ENCODE measurements at regions not wholly inside any gene's neighbourhood (a gene's known extent, or its start where the extent isn't known, plus 50 kb on each side); places are given as distances from the start of the nearest gene placed in this dataset.
A peak's percentile ranks its signal among the peaks of the same experiment; 100 is the strongest.
"Not testable (repeated sequence)": the region's sequence is repeated elsewhere in the genome, so short reads cannot be mapped to it uniquely, and the experiment has no call there.

DNA sequence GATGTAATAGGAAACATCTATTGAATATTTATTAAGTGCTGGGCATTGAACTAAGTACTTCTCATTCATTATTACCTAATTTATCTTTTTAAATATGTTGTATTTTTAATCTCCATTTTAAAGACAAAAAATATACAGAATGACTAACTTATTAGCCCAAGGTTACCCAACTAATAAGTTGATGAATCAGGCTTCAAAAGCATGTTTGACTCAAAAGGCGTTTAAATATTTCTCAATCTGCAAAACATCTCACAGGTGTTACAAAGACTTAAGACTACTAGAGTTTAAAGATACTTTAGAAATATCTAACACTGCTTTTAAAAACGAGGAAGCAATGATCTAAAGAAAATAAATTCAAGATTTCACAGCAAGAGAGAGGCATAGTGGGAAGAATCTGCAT is 457.4 kb upstream of the DCN start:
- DNase-seq = no peak

DNA sequence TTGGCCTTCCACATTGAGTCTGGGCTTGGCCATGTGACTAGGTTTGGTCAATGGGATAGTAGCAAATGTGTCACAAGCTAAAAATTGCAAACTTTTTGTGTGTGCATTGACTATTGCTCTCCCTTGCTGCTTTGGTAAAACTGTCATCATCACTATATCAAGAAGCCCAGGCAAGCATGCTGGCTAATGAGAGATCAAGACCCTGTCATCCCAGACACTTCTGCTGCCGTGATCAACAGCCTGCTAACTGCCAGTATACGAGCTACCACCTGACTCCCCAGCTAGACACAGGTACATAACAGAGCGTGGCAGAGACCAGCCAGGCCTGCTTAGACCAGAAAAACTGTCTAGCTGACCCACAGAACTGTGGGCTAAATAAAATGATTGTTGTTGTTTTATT is 456.7 kb upstream of the DCN start:
- DNase-seq = no peak

DNA sequence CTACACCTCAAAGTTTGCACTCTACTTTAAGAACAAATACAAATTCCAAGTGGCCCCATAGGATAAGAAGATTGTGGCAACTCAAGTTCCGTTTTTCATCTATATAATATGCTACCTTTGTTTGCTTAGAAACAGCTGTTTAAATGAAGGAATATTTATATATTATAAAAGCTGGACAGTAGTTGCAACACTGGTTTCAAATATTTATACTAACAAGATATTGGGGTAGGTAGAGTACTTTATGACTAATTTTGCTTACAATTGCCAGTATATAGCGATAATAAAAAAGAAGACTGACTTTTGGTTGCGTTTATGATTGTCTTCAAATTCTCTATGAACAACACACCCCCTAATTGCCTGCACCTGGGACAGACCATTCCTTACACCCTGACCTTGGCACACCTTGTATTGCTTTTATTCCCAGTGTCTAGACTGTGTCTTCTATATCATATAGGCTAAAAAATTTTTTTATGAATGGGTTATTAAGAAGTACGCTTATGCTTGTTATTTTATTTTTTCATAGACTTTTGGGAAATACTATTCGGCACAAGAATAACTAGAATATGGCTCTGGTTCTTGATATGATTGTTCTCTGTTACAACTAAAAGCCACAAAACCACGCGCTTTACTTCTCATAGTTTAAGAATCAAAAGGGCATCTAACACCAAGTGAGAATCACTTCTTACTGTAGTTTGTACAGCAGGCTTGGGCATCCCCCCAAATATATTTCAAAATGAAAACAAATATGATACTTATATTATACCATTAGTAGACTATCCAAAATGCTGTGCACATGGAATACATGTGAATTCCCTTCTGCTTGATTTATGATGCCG is 455.4 kb upstream of the DCN start:
- DNase-seq = no peak

DNA sequence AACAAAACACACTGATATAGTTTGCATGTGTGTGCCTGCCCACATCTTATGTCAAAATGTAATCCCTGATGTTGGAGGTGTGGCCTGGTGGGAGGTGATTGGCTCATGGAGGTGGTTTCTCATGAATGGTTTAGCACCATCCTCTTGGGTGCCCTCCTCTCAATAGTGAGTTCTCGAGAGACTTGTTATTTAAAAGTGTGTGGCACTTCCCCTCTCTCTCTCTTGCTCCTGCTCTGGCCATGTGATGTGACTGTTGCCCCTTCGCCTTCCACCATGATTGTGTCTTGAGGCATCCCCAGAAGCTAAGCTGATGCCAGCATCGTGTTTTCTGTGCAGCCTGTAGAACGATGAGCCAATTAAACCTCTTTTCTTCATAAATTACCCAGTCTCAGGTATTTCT is 454.1 kb upstream of the DCN start:
- no peak for DNase-seq

DNA sequence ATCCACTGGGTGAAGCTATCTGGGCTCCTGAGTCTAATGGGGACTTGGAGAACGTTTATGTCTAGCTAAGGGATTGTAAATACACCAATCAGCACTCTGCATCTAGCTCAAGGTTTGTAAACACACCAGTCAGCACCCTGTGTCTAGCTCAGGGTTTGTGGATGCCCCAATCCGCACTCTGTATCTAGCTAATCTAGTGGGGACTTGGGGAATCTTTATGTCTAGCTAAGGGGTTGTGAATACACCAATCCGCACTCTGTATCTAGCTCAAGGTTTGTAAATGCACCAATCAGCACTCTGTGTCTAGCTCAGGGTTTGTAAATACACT is 451.7 kb upstream of the DCN start:
- not testable (repeated sequence) for DNase-seq

DNA sequence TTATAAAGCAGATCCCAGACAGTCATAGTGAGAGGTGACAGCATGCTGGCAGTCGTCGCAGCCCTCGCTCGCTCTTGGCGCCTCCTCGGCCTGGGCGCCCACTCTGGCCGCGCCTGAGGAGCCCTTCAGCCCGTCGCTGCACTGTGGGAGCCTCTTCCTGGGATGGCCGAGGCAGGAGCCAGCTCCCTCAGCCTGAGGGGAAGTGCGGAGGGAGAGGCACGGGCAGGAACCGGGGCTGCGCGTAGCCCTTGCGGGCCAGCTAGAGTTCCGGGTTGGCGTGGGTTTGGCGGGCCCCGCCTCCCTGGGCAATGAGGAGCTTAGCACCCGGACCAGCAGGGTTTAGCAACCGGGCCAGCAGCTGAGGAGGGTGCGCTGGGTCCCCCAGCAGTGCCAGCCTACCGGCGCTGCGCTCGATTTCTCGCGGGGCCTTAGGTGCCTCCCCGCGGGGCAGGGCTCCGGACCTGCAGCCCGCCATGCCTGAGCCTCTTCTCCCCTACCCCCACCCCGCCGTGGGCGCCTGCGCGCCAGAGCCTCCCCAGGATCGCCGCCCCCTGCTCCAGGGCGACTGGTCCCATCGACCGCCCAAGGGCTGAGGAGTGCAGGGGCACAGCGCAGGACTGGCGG is 451.2 kb upstream of the DCN start:
- DNase-seq = no peak

DNA sequence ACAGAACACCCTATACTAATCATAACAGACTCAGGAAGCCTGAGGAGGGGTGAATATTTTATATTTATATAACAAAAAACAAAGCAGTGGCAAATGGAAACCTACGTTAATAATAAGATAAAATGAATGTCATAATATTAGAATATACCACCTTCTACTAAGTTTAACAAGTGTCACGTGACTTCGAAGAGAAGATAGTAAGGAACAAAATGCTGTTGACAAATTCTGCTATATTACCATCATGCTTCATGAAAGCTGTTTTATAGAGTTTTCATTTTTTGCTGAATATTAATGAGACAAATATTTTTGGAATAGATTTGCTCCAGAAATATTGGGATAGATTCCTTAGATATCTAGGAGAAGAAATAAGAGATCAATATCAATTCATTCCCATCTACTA is 450.6 kb upstream of the DCN start:
- DNase-seq = no peak

DNA sequence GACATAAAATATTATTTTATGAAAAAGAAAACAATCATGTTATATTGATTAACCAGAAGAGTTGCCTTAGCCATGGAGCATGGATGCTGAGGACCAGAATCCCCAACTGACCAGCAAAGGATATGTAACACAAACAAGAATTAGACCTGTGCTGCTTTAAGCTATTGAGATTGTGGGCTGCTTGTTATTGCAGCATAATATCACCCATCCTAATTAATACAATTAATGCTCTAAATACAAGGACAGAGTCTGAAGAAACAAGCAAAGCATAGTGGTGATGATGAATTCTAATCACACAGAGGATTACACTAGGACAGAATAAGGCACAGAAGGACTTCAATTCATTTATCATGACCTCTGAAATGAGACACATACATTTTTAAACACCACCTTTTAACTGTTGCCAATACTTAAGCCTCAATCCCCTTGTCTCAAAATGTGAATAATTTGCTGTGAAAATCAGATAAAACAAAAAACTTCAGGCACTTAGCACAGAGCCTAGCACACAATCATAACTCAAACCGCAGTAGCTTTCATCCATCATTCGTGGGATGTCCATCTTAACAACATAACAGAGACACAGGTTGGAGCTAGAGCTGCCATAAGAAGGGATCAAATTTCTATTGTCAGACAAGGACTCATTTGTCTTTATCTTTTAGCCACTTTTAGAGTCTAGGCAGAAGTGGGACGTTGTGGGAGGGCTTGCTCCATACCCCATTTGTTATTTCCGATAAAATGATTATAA is 449.6 kb upstream of the DCN start:
- no peak for DNase-seq

DNA sequence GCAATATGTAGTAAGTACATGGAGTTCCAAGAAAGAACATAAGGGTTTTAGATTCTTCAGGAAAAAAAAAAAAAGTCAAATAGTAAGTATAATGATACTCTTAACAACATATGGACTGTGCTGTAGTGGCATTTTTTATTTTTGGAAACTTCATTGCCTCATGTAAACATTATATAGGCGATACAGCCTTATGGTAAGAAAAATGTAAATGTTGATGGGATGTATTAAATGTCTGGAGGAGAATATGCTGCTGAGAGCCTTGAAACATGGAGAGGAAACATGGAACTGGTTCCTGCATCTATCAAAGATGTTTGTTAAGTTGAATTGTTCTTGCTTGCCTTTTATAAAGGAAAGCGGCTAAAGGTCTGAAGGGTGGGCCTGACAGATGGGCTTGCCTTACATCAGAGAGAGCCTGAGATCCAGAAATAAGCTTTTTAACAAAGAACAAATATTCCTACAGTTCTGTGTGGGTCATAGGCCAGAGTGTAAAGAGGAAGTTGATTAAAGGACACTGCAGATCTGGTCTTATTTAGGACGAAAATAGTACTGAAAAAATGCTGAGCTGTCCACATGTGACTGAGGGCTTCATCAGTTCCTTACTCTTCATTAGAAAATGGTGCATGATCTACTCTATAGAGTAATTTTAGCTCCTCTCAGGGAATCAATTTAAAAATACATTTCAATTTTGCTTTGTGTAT is 448.1 kb upstream of the DCN start:
- peak; percentile 49 for DNase-seq

DNA sequence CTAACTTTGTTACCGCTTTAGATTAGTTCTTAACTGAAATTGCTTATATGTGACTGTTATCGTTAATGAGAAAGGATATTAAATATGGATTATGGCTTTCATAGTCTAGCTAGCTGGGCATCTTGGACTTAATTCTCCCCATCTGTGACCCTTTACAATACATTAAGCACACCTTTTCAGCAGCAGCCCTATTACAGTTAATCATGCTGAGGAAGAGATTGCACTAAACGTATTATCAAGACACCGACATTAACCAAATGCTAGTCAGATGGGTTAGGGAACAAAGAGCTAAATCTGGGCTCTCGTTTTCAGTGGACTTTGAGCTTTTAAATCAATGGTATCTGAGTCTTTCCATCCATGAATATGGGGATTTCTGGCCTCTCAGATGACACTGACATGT is 447.5 kb upstream of the DCN start:
- peak; percentile 92 for DNase-seq

DNA sequence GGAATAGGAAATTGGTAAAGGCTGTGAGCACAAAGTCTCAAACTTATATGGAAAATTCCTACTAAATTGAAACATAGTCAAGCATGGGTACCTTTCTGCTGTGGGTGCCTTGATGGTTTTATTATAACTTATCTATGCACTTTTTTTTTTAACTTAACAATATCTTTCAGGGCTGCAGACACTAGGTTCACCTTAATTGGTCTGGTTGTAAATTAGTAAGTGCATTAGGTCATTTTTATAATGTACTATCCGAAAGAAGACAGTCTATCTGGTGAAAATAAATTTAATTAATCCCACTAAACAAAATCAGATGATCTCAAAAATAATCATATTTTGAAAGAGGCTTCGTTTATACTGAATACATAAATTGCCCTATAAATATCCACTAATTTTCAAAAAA is 446.8 kb upstream of the DCN start:
- DNase-seq = no peak

DNA sequence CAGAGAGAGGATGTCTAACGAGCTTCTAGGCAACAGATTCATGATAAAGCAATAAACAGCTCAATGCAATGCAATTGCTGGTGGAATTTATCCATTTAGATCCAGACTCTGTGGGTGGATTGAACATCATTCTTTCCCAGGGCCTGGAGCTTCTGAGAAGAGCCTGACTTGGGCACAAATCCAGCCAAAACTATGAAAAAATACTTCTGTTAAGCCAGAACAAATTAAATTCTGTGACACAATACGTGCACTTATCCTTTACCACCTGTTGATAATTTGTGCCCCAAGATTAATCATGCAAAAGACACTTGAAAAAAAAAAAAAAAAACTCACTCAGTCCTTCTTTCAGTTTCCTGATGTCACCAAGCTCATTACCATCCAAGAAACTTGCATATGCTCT is 446.0 kb upstream of the DCN start:
- DNase-seq = peak; percentile 63

DNA sequence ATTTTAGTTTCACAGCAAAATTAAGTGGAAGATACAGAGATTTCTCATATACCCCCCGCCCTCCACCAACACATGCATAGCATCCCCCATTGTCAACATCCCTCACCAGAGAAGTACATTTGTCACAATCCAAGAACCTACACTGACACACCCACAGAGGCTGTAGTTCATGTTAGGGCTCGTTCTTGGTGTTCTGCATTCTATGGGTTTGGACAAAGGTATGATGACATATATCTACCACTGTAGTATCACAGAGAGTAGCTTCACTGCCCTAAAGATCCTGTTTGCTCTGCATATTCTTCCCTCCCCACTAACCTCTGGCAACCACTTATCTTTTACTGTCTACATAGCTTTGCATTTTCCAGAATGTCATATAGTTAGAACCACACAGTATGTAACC is 444.6 kb upstream of the DCN start:
- DNase-seq = no peak

DNA sequence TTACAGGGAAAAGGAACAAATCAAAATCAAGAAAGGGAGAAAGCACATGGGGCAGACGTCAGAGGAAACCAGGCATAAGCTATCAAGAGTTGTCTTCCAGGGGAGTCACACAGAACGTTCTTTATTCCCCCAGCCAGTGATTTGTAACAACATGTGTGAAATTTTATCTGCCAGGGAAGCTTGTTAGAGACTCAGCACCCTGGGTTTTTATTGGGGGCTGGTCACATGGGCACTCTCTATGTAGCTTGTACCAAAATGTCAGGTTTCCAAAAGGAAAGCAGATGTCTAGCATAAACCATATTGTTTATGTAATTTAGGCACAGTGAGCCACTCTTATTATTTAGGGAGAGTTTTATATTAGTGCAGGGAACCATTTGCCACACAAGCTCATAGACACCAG is 440.4 kb upstream of the DCN start:
- DNase-seq = no peak

DNA sequence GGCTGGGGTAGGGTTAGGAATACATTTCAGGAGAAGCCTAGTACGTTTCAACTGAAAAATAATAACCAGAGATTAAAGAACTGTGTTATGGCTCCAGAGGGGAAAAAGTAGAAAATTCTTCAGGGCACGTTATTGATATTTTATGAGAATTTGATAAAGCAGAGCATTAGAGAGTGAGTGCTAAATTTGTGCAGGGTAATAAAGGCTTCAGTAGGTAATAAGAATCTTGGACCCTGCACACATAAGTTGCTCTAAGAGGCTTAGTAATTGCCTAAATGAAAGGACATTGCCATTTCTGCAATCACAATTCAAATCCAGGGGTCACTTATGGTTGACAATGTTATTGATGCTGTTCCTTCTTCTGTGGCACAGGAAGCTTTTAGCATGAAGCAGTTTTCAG is 439.4 kb upstream of the DCN start:
- DNase-seq = no peak

DNA sequence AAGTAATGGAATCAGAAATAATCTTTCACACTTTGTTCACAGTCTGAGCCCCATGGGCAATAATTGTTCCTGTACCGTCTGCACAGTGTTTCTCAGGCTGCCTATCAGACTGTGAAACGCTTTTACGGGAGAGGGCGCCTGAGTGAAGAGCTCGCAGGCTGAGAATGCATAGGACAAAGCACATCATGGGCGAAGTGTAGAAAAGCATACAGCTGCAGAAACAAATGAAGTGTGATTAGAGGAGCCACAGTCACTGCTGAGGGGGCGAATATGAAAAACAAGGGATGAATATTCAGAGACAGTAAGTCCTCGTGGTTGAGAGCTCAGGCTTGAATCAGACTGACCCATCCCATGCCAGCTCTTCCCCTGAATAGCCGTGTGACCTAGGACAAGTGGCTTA is 438.4 kb upstream of the DCN start:
- no peak for DNase-seq

DNA sequence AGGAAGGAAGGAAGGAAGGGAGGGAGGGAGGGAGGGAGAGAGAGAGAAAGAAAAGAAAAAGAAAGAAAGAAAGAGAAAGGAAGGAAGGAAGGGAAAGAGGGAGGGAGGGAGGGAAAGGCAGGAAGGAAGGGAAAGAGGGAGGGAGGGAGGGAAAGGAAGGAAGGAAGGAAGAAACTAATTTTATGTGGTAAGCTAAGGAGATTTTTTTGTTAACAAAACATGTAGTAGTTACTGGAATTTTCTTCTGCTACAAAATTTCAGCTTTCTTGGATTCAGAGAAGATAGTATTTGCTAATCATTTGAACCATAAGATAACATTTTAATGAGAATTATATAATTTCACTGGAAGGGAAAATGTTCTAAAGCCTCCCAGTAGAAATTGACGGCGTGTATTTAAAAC is 437.8 kb upstream of the DCN start:
- no peak for DNase-seq

DNA sequence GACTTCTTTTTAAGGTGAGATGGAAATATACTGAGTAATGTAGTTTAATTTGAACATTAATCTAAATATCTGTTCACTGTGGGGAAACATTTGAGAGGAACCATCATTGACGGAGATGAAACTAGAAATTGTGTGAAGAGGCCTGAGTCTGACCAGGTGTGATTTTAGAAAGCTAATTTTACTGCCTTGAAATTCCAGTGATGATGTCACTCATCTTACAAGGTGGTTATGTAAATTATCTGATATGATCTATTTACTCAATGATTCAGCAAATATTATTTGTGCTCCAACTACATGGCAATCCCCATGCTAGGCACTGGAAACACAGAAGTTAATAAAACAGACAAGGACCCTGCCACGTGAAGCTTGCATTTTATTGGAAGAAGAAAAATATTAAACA is 435.7 kb upstream of the DCN start:
- DNase-seq = no peak

DNA sequence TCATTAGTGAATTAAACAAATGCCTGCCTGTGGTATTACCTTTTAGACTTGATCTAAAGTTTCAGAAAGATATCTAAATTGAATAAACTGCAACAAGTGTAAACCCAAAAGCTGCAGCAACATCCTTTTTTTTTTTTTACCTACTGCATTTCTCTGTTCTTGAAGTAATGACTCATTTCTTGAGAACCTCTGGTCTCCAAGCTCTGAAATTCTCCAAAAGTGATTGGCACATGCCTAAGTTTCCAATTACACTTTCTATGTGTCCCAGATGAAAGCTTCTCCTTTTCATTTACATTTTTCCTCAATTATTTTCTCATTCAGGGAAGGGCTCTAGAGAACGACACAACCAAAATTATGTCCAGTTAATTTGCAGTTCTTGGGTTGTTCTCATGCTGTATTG is 435.2 kb upstream of the DCN start:
- DNase-seq = no peak

DNA sequence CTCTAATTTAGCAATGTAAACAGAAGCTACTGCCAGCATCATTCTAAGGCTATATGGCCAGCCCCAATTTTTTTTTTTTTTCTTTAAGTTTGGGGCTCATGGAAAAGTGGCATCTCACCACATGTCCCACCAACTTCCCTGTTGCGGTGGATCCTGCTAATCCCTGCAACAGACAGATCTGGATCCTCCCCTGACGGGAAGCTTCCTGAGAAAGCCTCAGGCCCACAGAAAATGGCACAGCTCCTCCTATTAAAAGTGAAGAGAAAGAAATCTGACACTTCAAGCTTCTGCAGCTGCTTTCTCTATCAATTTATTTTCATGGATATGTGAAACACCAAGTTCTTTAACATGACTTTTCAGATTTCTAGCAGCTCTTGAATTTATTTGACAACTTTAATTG is 433.8 kb upstream of the DCN start:
- no peak for DNase-seq

DNA sequence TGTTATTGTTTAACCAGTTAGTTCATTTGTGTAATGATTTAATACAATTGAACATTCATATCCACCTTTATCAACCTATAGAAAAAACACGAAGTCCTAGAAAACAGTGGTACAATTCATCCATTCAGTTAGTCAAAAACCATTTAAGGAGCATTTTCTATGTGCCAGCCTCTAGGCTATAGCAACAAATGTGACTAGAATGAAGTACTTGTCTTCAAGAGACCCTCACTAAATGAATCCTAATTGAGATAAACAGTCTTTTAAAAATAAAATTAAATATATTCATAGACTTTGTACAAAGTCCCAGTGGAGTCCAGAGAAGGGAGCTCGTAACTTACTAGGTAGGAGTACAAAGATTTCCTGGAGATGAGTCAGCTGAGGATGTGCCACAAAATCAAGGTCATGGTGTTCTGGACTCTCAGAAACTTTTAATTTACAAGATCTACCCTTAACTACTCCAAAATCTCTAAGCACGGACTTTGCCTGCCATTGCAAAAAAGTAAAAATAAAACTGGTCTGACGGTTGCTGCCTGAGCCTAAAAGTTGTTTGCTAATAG is 430.7 kb upstream of the DCN start:
- DNase-seq = no peak

DNA sequence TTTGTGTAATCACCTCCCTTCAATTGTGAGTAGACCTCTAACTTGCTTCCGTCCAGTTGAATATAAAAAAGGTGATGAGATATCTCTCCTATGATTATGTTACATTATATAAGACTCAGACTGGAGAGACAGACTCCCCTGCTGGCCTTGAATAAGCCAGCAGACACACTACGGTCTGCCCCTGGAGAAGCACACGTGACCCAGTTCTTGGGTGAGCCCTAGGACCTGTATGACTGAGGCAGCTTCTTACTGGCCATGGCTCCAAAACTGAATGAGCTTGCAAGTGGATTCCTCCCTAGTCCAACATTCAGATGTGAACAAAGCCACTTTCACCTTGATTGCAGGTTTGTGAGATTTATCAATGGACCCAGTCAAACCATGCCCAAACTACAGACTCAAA is 427.9 kb upstream of the DCN start:
- no peak for DNase-seq

DNA sequence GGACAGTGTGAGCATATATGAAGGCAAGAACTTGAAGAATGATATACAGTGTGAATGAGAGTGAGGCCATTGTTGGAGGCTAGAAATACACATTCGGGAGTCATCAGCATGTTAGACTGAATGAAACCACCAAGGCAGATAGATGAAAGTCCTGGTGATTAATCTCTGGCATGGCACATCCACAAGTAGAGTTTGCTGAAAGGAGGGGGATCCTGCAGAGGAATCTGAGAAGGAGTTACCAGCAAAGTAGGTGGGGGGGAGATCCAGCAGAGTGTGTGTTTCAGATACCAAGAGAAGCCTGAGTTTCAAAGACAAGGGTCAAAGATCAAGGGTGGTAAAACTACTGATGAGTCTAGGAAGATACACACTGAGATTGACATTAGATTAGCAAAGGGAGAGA is 426.7 kb upstream of the DCN start:
- no peak for DNase-seq

DNA sequence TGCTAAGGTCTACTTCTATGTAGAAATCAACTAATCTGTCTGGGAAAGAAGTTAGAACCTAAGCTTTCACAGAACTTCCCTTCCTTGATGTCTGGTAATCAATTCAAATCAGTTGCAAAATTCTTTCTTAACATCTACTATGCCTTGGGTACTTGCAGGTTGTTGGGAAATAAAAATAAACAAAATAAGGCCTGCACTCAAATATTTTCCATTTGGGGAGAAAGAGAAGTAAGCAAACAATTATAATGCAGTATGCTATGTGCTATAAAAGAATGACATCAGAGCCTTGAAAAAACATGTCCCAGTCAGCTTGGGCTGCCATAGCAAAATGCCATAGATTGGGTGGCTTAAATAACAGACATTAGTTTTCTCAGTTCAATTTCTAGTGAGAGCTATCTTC is 425.9 kb upstream of the DCN start:
- DNase-seq = no peak
